NCI-H1048 (cell line): ENCODE measurements at regions not wholly inside any gene's neighbourhood (a gene's known extent, or its start where the extent isn't known, plus 50 kb on each side); places are given as distances from the start of the nearest gene placed in this dataset.

Experiments
- DNase-seq: peaks from one replicate; lab custom pipeline; 2025; lab: John Stamatoyannopoulos, UW

DNA sequence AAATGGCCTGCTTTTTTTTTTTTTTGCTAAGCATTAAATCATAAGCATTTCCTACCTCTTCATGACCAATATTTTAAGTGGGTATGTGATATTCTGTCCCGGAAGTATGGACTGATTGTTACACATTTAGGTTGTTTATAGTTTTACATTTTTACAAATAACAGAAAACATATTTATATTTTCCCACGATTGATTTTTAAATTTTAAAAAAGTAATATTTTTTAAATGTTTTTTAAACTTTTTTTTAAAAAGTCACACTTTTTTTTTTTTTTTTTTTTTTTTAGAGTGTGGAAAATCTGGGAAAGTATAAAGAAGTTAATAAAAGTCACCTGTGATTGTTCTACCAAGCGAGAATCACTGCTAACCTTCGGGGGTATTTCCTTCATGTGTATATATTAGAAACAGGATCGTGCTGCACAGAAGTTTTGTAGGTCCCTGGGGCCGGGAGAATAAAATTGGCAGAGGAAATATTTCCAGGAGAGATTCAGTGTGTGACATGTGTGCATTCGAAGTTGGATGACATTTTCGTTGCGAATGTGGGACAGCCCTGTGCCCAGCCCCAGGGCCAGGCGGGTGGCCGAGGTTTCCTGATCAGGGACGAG is 173.1 kb downstream of the CDC5L start:
- DNase-seq, result no peak

DNA sequence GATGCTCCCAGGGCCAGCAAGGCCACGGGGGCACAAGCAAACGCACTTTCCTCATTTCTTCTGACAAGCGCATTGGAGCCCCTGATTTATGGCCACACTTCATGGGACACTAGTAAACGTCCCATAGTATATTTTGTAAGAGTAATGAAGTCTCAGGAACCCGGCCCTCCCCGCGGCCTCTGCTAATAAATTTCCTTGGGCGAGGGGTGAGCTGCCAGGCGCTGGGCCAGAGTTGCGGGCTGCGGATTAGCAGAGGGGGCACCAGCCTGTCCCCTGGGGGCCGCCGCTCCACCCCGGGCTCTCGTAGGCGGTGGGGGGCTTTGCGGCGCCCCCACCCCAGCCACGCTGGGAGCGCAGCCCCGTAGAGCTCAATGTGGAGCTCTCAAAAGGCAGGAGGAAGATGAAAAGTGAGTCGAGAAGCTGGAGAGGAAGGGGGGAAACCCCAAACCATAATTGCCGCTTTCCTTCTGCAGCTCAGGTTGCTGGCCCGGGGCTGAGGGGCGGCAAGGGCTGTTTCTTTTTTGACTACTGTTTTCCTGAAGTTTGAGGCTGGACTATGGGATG is 173.6 kb downstream of the CDC5L start:
- DNase-seq, result no peak

DNA sequence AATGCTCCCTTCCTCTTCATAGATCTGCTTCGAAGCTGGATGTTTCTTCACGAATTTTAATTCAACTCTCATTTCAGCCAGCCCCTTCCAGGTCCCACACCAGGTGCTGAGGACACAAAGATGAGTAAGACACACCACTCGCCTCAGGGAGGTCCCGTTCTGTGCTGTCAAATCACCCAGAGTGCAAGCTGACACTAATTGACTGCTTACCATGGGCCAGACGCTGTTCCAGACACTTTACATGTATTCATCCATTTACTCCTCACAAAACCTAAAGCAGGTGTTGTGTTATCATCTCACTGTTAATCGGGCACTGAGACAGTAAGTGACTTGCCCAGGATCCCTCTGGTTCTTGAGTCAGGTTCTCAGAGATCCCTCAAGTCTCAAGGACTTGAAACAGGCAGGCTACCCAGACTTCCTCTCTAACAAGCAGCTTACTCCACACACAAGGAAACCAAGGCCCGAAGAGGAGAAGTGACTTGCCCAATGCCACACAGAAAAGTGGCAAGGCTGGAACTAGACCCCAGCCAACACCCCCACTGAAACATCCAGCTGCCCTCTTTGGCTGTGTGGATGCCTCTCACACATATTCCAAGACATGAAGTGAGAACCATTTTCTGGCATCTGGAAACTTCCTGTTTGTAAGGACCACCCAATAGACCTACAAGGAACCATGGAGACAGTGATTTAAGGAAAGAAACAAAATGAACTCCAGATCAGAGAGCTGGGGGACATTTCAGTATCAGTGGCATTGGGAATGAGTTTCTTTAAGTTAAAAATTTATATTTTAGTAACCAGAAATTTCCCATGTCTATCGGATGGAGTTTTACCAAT is 174.5 kb downstream of the CDC5L start:
- DNase-seq, result no peak

DNA sequence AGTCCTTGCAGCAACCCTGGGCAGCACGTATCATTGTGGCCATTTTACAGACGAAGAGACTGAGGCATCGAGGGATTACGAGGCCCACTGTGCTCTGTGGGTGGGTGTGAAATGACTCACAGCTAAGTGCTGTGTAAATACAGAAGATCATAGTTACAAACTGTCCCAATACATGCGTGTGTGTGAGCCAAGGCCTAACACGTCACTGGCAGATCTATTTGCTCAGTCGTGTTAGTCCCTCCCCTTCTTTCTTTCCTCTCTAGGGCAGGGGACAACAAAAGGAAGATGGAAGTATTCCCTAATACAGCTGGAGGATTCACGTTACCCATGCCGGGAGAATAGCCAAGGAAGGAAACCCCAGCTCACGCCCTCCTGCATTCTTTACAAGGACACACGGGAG is 175.9 kb downstream of the CDC5L start:
- no peak for DNase-seq

DNA sequence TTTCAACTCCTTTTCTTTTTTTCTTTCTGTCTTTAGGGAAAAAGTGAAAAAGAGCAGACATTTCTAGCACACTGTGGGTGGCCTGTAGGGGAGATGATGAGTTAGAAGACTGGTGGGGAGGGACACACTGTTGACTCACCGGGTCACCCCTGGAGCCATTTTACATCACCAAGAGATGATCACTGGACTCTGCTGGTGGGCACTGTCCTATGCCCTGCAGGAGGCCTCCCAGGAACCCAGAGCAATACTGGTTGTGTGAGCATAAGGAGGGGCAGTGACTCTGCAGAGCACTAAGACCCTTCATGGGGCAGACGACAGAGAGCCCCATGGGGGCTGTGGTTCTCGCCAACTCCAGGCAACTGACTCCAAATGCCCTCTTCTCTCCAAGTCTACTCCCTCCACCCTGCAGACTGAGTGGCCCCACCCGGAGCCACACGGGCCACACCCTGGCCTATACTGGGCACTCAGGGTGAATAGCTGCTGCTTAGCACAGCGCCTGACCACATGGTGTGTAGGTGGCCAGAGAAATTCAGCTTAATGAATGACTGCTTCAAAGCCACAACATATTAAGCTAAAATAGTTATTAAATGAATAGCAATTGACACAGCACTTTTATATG is 177.5 kb downstream of the CDC5L start:
- no peak for DNase-seq

DNA sequence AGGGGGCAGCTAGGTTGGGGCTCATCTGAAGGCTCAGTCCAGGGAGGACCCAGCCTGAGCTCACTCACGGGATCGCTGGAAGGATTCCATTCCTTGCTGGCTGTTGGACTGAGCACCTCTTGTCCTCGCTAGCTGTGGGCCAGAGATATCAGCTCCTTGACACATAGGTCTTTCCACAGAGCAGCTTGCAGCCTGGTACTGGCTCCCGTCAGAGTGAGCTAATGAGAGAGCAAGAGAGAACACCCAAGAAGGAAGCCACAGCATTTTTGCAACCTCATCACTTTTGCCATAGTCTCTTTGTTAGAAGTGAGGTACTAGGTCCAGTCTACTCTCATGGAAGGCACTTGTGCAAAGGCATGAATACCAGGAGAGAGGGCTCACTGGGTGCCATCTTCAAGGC is 179.9 kb downstream of the CDC5L start:
- DNase-seq, result no peak

DNA sequence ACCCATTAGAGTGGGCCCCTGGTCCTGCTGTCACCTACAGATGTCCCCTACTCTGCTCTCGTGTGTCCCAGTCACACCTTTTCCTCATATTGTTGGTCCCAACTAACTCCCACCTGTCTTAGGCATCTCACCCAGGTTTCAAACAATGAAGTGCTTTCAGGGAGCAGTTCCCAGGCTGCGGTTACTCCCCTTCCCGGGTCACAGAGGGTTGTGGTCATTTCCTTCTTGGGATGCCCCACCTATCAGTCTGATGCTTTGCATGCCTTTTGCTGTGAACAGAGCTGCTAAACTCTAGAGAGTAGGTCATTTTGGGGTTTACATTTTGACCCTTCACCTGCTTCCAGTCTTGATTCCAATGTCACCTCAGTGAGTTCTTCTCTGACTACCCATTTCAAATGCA is 181.6 kb downstream of the CDC5L start:
- no peak for DNase-seq

DNA sequence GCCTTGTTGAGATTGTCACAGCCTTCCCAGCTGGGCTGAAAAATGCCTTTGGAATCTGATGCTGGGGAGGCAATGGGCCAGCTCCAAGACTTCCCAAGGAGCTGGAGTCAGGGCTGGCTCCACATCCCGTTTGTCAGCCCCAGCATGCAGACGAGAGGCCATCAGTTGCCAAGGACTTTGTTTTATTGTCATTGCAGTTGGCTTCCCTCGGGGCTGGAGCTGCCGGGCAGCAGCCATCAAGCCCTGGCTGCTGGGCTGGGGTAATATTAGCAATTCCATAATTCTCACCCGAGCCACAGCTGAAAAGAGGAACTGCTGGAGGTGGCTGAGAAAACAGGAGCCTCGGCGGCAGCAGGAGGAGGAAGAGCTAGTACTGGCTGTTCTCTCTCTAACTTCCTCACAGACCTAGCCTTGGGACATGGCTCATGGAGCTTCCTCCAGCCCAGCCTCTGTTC is 182.5 kb downstream of the CDC5L start:
- DNase-seq, result no peak

DNA sequence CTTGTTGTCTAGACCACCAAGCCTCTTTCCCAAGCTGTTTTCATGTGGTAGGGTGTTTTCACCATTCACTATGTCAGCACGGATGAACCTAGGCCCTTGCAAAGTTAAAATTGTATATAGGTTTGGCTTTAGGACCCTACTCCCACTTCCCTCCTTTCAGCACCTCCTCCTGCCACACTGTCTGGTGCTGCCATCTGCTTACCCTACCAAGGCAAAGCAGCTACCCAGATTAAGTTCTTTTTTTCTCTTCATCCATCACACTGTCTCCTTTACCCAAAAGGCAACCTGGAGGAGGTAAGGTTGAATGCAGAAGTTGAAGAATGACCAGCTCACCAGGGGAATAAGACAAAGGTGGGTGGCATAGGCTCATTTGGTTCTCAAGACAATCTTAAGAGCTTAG is 184.0 kb downstream of the CDC5L start:
- DNase-seq, result no peak

DNA sequence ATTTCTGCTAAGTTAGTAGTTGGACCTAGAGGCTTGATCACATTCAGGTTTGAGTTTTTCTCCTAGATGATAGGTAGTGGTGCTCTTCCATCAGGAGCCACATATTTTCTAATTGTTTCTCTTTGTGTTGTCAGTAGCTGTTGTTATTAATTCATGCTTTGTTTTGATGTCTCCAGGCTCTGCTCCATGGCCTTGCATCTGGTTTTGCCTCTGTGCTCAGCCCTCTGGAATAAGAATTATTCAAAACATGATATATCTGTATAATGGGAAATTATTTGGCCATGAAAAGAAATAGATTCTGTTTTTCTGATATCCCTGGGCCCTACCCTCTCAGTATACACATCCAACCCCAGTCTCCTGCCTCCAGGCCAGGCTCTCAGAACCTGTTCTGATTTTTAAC is 184.8 kb downstream of the CDC5L start:
- DNase-seq, result no peak

DNA sequence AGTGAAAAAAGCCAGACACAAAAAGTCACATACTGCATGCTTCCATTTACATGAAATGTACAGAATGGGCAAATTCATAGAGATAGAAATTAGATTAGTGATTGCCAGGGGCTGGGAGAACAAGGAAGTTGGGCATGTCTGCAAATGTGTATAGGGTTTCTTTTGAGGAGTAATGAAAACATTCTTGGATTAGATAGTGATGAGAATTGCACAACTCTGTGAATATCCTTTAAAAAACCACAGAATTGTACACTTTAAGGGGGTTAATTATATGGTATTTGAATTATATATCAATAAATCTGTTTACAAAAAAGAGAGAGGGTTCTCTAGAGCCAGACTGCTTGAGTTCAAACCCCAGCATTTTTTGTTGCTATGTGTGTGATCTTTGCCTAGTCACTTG is 188.1 kb downstream of the CDC5L start:
- no peak for DNase-seq

DNA sequence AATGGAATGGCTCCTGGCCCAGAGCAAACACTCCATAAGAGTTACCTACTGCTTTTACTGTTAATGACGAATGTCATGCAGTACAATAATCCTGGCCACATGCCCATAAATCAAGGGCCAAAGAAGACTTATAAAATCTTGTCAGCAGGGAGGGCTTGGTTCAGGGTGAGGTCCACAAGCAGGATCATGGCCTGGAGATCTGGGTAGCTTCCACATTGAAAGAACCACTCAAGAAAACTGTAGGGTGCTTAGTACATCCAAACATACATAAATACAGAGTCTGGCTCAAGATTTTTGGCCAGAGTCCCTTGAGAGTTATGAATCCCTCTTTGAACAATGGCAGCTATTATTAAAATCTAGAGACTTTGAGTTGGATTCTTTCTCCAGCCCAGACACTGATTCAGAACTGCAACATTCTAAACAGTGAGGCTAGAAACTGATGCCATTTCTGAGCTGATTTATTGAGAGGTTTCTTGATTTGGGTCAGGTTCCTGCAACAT is 188.7 kb downstream of the CDC5L start:
- DNase-seq, result no peak

DNA sequence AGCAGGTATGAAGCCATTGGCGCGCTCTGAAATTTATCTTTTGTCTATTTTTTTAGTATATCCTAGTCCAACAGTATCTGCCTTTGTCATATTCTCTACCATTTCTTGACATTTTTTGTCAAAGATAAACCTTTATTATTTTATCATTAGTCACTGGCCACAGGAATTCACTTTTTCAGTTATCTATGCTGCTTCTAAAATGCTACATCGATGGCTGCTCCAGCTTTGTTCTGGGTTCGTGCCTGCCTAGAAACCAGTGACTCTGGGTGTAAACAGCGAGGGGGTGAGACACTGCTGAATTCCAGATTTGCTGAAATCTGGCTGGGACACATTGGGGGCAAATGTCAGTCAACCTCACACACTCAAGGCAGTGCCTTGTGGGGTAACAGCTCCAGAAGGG is 193.4 kb downstream of the CDC5L start:
- DNase-seq, result no peak

DNA sequence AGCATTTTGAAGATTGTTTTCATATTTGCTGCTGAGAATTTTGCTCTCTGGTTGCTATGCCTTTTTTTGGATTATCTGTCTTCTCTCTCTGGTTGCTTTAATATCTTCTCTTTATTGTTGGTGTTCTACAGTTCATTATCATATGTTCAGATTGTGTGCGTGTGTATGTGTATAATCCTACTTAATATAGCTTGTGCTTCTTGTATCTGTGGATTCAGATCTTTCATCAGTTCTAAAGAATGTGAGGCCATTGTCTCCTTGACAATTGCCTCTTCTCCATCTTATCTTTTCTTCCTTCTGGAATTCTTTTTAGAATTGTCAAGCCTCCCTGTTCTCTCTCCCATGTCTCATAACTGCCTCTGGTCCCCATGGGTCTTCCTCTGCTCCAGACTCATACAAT is 195.4 kb downstream of the CDC5L start:
- no peak for DNase-seq

DNA sequence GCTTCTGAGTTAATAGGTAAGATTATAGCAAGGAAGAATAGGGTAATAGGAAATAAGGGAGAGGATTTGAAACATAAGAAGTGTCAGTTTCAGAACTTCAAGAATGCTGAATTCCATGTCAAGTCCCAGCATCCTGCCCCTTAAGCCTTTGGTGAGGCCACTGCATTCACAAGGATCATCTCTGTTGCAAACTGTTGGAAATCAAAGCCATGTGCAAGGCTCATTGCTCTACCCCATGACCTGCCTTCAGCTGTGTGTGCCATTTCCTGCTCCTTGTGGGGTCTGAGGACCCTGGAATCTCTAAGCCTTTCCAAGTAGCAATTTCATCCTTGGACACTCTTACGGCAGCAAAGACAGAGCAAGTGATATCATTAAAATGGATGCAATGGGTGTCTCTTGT is 203.0 kb downstream of the CDC5L start:
- DNase-seq, result no peak

DNA sequence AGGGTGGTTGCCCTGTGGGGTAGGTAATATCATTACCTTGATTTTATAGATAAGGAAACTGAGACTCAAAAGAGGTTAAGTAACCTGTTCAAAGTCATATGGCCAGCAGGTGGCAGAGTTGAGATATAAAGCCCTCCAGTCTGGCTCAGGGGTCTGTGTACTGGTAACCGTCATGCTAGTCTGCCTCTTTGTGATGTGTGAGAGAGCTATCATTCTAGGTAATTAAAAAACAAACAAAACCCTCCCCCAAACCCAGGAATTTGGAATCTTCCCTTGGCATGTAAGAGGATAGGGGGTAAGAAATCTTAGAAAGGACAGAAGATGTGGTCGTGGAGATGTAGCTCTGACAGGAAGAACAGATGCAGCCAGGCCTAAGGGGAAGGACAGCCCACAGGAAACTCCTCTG is 206.0 kb downstream of the CDC5L start:
- peak; percentile 9 for DNase-seq

DNA sequence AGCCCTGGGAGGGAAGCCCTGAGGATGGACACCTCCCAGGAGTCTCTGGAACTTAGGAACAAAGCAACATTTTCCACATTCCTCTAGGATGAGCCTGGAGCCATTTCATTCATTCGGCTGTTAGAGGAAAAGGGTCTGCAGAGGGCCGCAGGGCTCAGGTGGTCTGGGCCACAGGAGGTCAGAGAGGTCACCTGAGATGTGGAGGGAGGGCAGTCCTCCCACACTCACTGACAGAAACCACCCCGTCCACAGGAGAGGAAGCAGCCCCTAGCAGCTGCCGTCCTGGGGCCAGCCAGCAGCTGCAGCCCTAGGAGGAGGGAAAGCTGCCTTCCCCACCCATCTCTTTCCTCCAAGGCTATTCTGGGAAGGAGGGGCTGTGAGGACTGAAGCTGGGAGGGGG is 207.0 kb downstream of the CDC5L start:
- no peak for DNase-seq

DNA sequence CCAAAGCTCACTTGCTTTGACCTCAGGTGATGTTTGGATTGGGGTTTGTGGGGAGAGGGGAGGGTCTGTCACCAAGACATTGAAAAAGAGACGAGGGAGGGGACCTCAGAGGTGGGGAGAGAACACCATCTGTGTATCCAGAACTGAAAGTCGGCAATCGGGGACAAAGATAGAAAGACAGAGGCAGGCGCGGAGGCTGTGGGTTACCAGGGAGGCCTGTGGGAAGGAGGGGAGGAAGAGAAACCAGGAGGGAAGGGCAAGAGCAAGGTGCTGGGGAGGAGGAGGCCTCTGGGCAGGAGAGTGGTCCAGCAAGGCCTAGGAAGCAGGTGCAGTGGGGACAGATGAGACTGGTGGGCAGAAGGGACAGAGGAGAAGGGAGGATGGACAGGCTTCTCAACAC is 211.2 kb downstream of the CDC5L start:
- no peak for DNase-seq

DNA sequence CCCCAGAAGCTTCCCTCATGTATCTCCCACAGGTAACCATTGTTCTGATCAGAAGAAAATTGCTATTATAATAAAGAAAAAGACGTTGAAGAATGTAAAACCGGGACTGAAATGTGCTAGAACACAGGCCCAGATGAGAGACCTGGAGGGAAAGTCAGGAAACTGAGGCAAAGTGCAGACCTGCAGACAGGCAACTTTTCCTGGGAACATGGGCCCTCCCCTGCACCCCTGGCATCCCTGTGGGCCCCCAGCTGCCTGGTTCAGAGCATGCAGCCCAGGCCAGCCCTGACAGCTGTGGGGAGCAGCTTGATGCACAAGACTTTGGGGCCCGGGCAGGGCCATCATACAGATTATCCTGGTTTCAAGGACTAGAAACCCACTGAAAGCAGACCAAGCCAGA is 212.2 kb downstream of the CDC5L start:
- DNase-seq, result no peak

DNA sequence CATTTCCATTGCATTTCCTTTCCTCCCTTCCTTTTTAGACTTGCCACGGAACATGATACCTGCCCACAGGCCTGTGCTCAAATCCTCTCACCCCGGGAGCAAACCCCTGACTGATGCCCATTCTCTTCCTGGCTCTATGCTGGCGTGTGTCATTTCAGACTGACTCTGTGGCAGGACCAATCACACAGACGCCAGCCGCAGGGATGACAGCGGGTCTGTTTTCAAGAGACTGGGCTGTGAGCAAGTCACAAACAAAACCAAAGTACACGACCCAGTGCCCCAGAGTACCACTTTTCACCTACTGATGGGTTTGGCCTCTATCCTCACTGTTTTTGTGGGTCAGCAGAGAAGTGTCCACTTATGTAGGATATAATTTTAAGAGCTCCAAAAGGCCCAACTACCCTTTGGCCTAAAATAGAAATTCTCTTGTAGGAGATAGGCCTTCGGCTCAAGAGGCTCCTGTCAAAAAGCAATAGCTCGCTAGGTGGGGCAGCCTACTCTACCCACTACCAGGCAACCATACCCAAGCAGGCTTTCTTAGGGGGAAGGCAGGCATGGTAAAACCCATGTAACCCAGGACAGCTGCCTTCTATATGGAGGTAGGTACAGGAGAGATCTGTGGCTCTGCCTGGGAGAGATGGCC is 215.7 kb downstream of the CDC5L start:
- DNase-seq, result no peak

DNA sequence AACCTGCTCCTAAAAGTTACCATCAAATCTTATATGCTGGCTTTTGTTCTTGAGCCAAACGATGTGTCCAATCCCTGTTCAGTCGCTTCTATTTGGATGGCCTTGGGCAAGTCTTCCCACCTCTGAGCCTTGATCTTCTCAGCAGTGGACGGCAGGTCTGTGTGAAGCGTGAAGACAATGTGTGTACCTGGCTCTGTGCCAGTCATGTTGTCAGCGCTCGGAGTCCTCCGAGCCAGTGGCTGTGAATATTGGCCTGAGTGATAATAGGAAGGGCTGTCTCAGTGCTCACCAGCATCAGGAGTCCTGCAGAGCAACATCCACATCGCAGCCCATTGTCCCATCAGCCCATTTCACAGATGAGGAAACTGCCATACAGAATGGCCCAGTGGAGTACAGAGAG is 219.0 kb downstream of the CDC5L start:
- no peak for DNase-seq

DNA sequence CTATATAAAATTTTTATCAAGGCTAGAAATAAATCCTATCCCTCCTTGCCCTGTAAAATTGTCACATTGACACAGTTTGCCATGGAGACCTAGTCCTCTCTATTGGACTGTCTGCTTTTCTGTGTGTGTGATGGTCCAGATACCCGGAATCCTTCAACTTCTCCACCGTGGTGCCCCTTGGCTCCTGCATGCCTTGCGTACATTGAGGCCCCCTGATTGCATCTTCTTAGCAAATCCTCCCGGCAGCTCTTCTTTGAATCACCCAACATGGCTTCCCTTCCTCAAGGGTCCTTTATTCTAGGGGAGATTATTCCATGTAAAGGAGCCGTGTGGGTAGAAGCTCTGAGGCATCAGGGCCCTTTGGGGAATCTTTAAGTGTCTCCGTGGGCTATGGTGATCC is 219.5 kb downstream of the CDC5L start:
- no peak for DNase-seq
